Thoracic aorta (tissue), 2 donors: ENCODE measurements at regions not wholly inside any gene's neighbourhood (a gene's known extent, or its start where the extent isn't known, plus 50 kb on each side); places are given as distances from the start of the nearest gene placed in this dataset.

Experiments used
- ATAC-seq: fragments of 150-250 bp; one replicate; pipeline ENCODE4 v1.8.0; 2017; ENCODE audit warnings: low read depth; ENCODE audit not compliant: insufficient number of reproducible peaks, low FRiP score
- DNase-seq: peaks from one replicate; pipeline ENCODE4 v3.0.0-alpha.2; 2020; ENCODE audit warnings: low spot score
- H3K27ac ChIP-seq, 2 donors: fragments of 200-600 bp; sonication (generic); 1 replicate in 1 of 2; 2 replicates in 1 of 2; pipeline ENCODE4 v1.5.1; 2016; ENCODE audit warnings: mild to moderate bottlenecking in 2 of 2, moderate library complexity in 2 of 2
- H3K27me3 ChIP-seq: fragments of 200-600 bp; sonication (generic); replicated peaks from 2 replicates; pipeline ENCODE4 v1.6.0; 2016; ENCODE audit warnings: mild to moderate bottlenecking; ENCODE audit not compliant: insufficient read depth
- H3K36me3 ChIP-seq: fragments of 200-600 bp; sonication (generic); one replicate; pipeline ENCODE4 v1.5.1; 2016
- H3K4me1 ChIP-seq, 2 donors: fragments of 200-600 bp; sonication (generic); 1 replicate in 1 of 2; 2 replicates in 1 of 2; pipeline versions ENCODE4 v1.5.1 to v1.6.0; 2016; ENCODE audit warnings: low read depth in 2 of 2, mild to moderate bottlenecking in 1 of 2; ENCODE audit not compliant: control insufficient read depth in 1 of 2
- H3K4me3 ChIP-seq: fragments of 200-600 bp; sonication (generic); 2 replicates; pipeline ENCODE4 v1.5.1; 2016; ENCODE audit warnings: mild to moderate bottlenecking
- H3K9me3 ChIP-seq: fragments of 200-600 bp; sonication (generic); 2 replicates; pipeline ENCODE4 v1.5.1; 2016
- TF ChIP-seq, protein P1 (sequence below): fragments of 200-600 bp; sonication (generic); IDR thresholded peaks from one replicate; pipeline ENCODE4 v1.5.1; 2019; ENCODE audit warnings: antibody characterized with exemption

DNA sequence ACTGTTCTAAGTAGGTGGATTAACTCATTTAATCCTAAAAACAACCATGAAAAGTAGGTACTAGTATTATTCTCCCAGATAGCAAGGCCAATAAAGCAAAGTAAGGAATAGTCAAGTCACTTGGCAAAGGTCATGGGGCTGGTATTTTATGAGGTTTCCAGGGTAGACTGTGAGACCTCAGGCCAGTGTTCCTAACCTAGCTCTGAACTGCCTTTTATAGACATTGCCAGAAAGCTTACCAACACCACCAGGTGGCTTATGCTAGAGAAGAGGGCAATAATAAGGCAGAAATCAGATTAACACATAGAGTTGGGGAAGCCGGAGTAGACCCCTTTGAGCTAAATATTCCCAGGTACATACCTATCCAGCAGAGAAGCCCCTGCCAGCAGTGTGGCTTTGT, 490.9 kb upstream of the TENM4 start:
- no peaks in the 10 kb centered on the region for H3K4me1 ChIP-seq
- H3K36me3 ChIP-seq = no peaks in the 10 kb centered on the region
- TF ChIP-seq, protein P1, sequence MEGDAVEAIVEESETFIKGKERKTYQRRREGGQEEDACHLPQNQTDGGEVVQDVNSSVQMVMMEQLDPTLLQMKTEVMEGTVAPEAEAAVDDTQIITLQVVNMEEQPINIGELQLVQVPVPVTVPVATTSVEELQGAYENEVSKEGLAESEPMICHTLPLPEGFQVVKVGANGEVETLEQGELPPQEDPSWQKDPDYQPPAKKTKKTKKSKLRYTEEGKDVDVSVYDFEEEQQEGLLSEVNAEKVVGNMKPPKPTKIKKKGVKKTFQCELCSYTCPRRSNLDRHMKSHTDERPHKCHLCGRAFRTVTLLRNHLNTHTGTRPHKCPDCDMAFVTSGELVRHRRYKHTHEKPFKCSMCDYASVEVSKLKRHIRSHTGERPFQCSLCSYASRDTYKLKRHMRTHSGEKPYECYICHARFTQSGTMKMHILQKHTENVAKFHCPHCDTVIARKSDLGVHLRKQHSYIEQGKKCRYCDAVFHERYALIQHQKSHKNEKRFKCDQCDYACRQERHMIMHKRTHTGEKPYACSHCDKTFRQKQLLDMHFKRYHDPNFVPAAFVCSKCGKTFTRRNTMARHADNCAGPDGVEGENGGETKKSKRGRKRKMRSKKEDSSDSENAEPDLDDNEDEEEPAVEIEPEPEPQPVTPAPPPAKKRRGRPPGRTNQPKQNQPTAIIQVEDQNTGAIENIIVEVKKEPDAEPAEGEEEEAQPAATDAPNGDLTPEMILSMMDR = no peak
- H3K27me3 ChIP-seq = no peaks in the 10 kb centered on the region
- H3K27ac ChIP-seq = no peak overlapping the region
- ATAC-seq = no peak
- no peak overlapping the region for H3K4me3 ChIP-seq
- H3K9me3 ChIP-seq = no peaks in the 10 kb centered on the region
- no peak for DNase-seq

DNA sequence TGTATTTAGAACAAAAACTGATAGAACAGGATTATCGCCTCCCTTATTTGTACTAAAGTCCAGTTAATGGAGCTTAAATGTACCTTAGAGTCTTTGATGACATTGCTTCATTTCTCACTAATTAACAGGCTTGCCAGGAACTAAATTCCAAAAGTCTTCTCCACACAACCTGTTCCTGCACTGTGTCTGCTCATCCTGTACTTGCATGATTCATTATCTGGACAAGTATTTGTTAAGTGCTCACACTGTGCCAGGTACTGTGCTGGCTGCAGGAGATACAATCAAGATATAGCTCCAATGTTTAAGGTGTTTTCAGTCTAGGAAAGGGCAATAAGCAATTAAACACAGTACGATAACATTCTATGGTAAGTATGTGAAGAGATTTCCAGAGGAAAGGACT, 485.9 kb upstream of the TENM4 start:
- Histone ChIP-seq H3K27me3 (no peaks in the 10 kb centered on the region), H3K9me3 (no peaks in the 10 kb centered on the region), H3K36me3 (no peaks in the 10 kb centered on the region), H3K4me3 (no peak overlapping the region), H3K4me1 (no peaks in the 10 kb centered on the region), H3K27ac (no peak overlapping the region)
- DNase-seq (no peak), ATAC-seq (no peak)
- TF ChIP-seq, protein P1 = no peak

DNA sequence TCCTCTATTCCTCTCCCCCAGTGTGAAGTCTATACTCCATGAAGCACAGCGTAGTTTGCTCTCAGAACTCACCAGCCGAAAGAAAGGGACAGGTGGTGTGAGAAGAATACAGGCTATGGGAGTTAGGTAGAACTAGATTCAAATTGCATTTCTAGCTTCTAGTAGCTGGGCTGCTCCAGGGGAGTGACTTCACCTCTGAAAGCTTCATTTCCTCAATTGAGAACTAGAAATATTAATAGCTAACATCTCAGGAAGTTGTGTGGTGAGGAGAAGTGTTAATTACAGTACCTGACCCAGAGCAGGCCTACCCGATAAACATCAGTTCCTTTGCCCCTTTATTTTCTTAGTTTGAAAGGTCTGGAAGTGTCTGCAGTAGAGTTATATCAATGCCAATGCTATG, 484.7 kb upstream of the TENM4 start:
- Histone ChIP-seq H3K4me1 (no peaks in the 10 kb centered on the region), H3K9me3 (no peaks in the 10 kb centered on the region), H3K27me3 (no peaks in the 10 kb centered on the region), H3K36me3 (no peaks in the 10 kb centered on the region), H3K4me3 (no peak overlapping the region), H3K27ac (no peak overlapping the region)
- TF ChIP-seq, protein P1 = no peak
- ATAC-seq = no peak
- DNase-seq = no peak

DNA sequence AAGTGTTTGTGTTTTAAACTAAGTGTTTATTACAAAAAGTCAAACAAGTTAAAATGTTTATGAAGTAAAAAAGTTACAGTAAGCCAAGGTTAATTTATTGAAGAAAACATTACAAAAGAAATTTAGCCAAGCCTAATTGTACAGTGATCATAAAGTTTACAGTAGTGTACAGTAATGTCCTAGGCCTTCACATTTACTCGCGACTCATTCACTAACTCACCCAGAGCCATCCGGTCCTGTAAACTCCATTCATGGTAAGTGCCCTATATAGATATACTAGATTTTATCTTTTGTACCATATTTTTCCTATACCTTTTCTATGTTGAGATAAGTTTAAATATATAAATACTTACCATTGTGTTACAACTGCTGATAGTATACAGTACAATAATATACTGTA, 481.8 kb upstream of the TENM4 start:
- Histone ChIP-seq H3K4me3 (no peak overlapping the region), H3K4me1 (no peaks in the 10 kb centered on the region), H3K36me3 (no peaks in the 10 kb centered on the region), H3K9me3 (no peaks in the 10 kb centered on the region), H3K27me3 (no peaks in the 10 kb centered on the region), H3K27ac (no peak overlapping the region)
- DNase-seq (no peak), ATAC-seq (no peak)
- TF ChIP-seq, protein P1 = no peak

DNA sequence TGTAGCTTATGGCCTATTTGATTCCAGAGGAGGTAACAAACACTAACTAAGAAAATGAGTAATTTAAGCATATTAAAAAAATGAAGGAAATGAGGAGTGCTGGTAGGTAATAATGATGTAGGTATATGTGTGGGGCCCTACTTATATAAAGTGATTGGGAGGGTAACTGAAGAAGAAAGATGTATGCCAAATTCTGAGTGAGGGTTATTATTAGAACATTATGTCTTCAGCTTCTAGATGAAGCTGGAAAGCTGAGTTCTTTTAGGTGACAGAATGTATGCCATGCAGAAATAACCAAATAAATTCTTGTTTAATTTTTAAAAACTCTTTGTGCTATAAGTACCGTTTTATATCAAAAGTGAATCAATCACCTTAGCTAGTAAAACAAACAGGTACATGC, 479.6 kb upstream of the TENM4 start:
- TF ChIP-seq, protein P1 = no peak
- DNase-seq (no peak), ATAC-seq (no peak)
- Histone ChIP-seq H3K36me3 (no peaks in the 10 kb centered on the region), H3K27me3 (no peaks in the 10 kb centered on the region), H3K4me1 (no peaks in the 10 kb centered on the region), H3K4me3 (no peak overlapping the region), H3K9me3 (no peaks in the 10 kb centered on the region), H3K27ac (no peak overlapping the region)
